Renal cortical epithelial cell (primary cell): ENCODE measurements at regions not wholly inside any gene's neighbourhood (a gene's known extent, or its start where the extent isn't known, plus 50 kb on each side); places are given as distances from the start of the nearest gene placed in this dataset.
"Not testable (repeated sequence)": the region's sequence is repeated elsewhere in the genome, so short reads cannot be mapped to it uniquely, and the experiment has no call there.

Experiments
- DNase-seq: peaks from one replicate; pipeline ENCODE4 v3.0.0-alpha.2; 2011; ENCODE audit warnings: low read depth

GRCh38 chr14:101616202-101616601 lies 54.9 kb downstream of the DIO3 start:
- DNase-seq, result no peak

- DNase-seq, result no peak
Measured at GRCh38 chr14:101619484-101619883, 58.2 kb downstream of the DIO3 start.

DNA sequence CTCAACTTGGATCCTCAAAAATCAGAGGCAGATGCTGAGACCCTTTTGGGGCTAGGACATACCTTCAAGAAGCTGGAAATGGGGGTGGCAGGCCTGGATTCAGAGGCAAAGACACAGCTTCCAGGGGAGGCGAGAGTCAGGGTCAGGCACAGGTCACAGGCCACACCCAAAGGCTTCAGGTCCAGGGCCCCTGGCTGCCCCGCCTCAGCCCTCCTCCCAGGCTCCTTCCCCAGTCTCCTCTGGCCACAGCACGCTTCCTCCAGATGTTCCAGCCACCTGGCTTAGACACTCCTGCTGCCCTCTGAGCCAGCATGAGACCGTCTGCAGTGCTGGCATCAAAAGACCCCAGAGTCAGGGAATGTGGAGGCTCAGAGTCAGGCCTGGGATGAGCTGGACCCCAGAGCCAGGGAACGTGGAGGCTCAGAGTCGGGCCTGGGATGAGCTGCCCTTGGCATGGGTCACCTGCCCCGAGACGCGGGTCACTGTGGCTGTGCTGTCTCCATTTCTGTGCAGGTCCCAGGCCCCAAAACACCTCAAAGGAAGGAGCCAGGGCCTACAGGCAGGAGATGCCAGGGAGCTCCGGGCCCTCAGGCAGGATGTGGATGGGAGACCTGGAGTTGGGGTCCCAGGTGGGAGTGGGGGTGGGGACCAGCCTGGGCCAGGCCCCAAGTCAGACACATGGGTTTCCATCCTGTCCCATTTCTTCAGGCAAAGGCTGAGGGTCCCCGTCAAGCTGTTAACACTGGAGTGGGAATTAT lies 58.9 kb downstream of the DIO3 start:
- no peak for DNase-seq

GRCh38 chr14:101620821-101621785 lies 59.8 kb downstream of the DIO3 start:
- DNase-seq, result no peak

- DNase-seq, result no peak
Measured at GRCh38 chr14:101622251-101623076, 61.2 kb downstream of the DIO3 start.

DNA sequence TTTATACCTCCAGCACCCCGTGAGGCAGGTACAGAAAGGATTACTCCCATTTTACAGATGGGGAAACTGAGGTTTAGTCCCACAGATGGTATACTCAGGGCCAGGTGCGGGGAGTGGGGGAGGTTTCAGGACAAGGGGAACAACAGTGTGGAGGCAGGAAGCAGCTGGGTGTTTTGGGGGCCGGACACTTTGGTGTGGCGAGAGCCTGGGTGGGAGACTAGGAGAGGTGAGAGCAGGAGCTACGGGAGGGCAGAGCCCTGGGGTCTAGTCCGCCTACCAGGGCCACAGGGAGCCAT lies 61.7 kb downstream of the DIO3 start:
- no peak for DNase-seq

GRCh38 chr14:101623685-101624444 lies 62.6 kb downstream of the DIO3 start:
- DNase-seq, result no peak

- DNase-seq, result no peak
Measured at GRCh38 chr14:101624536-101624935, 63.2 kb downstream of the DIO3 start.

GRCh38 chr14:101625336-101626097 lies 64.2 kb downstream of the DIO3 start:
- peak; percentile 1 for DNase-seq

DNA sequence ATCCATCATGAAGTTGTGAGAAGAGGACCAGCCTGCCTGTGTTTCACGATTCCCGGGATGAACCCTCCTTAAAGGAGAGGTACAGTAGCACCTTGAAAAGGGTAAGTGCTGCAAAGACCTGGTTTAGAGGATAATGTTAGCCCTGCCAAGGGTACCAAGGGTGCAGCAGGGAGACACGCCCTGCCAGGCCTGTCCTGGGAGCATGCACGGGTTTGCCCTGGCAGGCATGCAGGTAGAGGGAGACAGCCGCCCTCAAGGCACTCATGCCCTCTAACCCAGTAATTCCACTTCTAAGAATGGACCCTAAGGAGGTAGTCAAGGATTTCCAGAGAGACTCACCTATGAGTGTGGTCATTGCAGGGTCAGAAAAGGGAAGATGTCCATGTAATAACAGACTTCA lies 65.0 kb downstream of the DIO3 start:
- DNase-seq, result no peak

- DNase-seq, result no peak
Measured at GRCh38 chr14:101627915-101628262, 66.6 kb downstream of the DIO3 start.

DNA sequence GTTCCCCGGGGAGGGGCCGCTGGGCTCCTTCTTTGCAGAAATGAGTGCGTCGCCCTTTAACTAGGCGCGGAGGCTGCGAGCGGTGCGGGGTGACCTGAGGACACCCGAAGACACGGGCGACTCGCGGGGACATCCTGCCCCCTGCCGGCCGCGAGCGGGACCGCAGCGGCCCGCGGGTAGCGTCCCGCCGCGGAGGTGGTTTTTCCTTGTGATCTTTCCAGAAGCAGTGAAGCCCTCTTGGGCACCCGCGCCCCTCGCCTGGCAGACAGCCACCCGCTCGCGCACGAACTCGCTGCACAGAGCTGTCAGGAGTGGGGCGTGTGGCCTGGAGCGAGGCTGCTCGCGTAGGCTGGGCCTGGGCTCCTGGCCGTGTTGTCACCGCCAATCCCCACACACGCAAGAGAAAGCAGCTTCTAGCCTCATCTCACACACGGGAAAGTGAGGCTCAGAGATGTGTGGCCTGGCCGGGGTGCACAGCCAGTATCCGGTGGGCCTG lies 67.2 kb downstream of the DIO3 start:
- DNase-seq, result peak; percentile 11

DNA sequence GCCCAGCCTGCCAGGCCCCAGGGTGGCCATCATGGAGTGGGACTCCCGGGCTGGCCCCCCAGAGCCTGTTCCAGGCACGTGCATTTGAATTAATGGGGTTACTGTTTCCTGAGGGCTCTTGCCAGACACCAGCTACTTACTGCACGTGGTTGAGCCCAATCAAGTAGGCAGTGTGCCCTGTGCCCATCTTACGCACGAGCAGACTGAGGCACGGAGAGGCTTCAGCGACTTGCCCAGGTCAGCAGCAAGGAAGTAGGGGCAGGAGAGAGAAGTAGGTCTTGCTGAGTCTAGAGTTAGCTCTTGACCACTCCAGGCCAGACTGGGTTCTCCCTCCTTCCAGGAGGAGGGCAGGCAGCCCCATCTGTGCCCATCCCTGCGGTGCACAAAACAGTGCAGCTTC lies 67.7 kb downstream of the DIO3 start:
- DNase-seq, result no peak

GRCh38 chr14:101630056-101630965 lies 69.0 kb downstream of the DIO3 start:
- DNase-seq, result no peak

- no peak for DNase-seq
Measured at GRCh38 chr14:101631199-101631598, 69.9 kb downstream of the DIO3 start.

GRCh38 chr14:101631970-101632369 lies 70.7 kb downstream of the DIO3 start:
- not testable (repeated sequence) for DNase-seq

DNA sequence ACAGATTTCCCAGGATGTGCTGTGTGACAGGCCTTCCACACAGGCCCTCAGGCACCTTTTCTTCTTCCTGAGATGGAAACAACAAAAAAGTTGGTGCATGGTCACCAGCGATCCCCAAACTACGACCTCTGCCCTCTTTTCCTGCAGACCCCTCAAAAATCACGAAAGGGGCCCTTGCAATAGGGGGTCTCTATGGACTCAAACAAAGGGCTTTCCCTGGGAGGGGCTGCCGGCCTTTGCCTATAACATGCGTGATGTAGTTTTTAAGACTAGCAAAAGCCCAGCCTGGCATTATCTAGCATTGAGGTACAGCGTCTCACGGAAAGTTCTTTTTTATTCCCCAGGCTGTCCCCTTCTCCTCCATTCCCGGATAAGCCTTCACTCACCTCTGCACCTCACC lies 71.2 kb downstream of the DIO3 start:
- DNase-seq, result no peak

DNA sequence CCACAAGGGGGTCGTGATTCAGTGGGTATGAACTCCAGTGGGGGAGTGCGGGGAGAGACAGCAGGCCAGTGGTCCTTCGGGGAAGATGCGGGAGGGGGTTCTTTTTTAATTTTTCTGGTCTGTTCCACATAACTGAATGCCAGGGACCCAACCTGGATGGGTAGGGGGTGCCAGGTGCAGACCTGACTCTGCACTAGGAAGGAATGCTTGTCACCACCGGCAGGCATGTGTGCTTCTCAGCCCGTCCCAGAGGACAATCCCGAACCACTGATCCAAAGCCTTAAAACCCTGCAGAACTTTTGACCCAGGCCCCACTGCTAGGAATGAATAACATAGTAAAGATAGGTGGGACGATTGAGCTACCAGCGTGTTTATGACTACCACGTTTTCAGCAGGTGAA lies 72.0 kb downstream of the DIO3 start:
- no peak for DNase-seq

- no peak for DNase-seq
Measured at GRCh38 chr14:101634202-101634849, 73.0 kb downstream of the DIO3 start.
